ENCODE measurements at regions not wholly inside any gene's neighbourhood (a gene's known extent, or its start where the extent isn't known, plus 50 kb on each side); places are given as distances from the start of the nearest gene placed in this dataset.

- 87 to 96% (median 92%) methylated on average over 2 of the region's 2 CpGs for WGBS, 3 donors
- TF ChIP-seq EP300 (IDR thresholded peaks at IDR 0.05) (no peak), POLR2A (IDR thresholded peaks at IDR 0.05) (no peak), CTCF (IDR thresholded peaks at IDR 0.05) (no peak)
- intact Hi-C loops (cut with DNase I), result no loop called here
Observed at GRCh38 chr2:236796236-236796635, 226.6 kb downstream of the ACKR3 start.

GRCh38 chr2:236797411-236797810 is 227.8 kb downstream of the ACKR3 start:
- no peak overlapping the region for H3K4me3 ChIP-seq
- no peaks in the 10 kb centered on the region for H3K4me1 ChIP-seq (ENCODE audit: insufficient read depth)
- no peak for DNase-seq
- WGBS, 3 donors, result 70 to 72% (median 70%) methylated on average over 7 of the region's 7 CpGs
- TF ChIP-seq POLR2A (IDR thresholded peaks at IDR 0.05) (no peak), EP300 (IDR thresholded peaks at IDR 0.05) (no peak), CTCF (IDR thresholded peaks at IDR 0.05) (no peak)
- H3K36me3 ChIP-seq, result no peaks in the 10 kb centered on the region
- intact Hi-C loops (cut with DNase I), result no loop called here
- H3K27me3 ChIP-seq, result no peaks in the 10 kb centered on the region
- no peaks in the 10 kb centered on the region for H3K9me3 ChIP-seq
- H3K27ac ChIP-seq, result no peak overlapping the region

More at GRCh38 chr2:236796236-236796635, 226.6 kb downstream of the ACKR3 start:
- Histone ChIP-seq H3K27me3 (no peaks in the 10 kb centered on the region), H3K9me3 (no peaks in the 10 kb centered on the region), H3K4me3 (no peak overlapping the region), H3K27ac (no peak overlapping the region), H3K4me1 (ENCODE audit: insufficient read depth) (no peaks in the 10 kb centered on the region), H3K36me3 (no peaks in the 10 kb centered on the region)
- no peak for DNase-seq

- intact Hi-C loops (cut with DNase I), result no loop called here
- Histone ChIP-seq H3K4me3 (no peak overlapping the region), H3K4me1 (ENCODE audit: insufficient read depth) (no peaks in the 10 kb centered on the region), H3K9me3 (no peaks in the 10 kb centered on the region), H3K36me3 (no peaks in the 10 kb centered on the region), H3K27me3 (no peaks in the 10 kb centered on the region), H3K27ac (no peak overlapping the region)
- TF ChIP-seq CTCF (IDR thresholded peaks at IDR 0.05), result no peak
- TF ChIP-seq EP300 (IDR thresholded peaks at IDR 0.05), result no peak
- no peak for TF ChIP-seq POLR2A (IDR thresholded peaks at IDR 0.05)
- no peak for DNase-seq
- WGBS, 3 donors, result 96 to 98% (median 97%) methylated on average over 3 of the region's 3 CpGs
Observed at GRCh38 chr2:236798491-236798890, 228.9 kb downstream of the ACKR3 start.

DNA sequence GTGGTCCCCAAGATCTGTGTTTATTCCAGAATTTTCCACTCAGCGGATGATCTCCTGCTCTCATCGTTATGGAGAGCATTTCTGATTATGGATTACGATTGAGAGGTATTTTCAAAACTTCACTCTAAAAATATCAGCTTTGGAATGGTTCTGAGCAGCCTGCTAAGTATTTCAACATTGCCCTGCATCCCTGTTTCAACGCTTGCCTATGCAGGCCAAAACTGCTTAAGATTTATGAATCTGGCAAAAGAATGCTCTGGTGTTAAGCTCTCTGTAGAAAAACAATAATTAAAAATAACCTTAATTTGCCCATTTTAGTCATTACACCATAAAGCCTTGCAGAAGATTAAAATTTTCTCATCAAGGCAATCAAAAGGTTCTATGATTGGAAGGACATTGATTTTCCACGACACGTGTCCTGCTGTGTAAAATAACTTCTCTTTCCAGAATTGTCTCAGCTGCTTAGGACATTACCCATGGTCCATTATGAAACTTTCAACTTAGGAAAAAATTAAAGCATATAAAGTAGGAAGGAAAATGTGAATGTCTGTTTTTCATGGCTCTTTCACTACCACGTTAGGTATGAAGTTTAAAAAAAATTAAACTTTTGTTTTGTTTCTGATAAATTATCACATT is 229.9 kb downstream of the ACKR3 start:
- no peaks in the 10 kb centered on the region for H3K36me3 ChIP-seq
- H3K4me3 ChIP-seq, result no peak overlapping the region
- no peak overlapping the region for H3K27ac ChIP-seq
- no peaks in the 10 kb centered on the region for H3K9me3 ChIP-seq
- WGBS, 3 donors, result 41 to 58% (median 49%) methylated on average over 7 of the region's 7 CpGs
- H3K27me3 ChIP-seq, result no peaks in the 10 kb centered on the region
- no peaks in the 10 kb centered on the region for H3K4me1 ChIP-seq (ENCODE audit: insufficient read depth)
- TF ChIP-seq EP300 (IDR thresholded peaks at IDR 0.05) (no peak), CTCF (IDR thresholded peaks at IDR 0.05) (no peak), POLR2A (IDR thresholded peaks at IDR 0.05) (no peak)
- intact Hi-C loops (cut with DNase I), result no loop called here
- DNase-seq, result no peak

Measured in ovary (tissue), 7 donors.